ENCODE measurements at regions not wholly inside any gene's neighbourhood (a gene's known extent, or its start where the extent isn't known, plus 50 kb on each side); places are given as distances from the start of the nearest gene placed in this dataset.
A peak's percentile ranks its signal among the peaks of the same experiment; 100 is the strongest.

DNA sequence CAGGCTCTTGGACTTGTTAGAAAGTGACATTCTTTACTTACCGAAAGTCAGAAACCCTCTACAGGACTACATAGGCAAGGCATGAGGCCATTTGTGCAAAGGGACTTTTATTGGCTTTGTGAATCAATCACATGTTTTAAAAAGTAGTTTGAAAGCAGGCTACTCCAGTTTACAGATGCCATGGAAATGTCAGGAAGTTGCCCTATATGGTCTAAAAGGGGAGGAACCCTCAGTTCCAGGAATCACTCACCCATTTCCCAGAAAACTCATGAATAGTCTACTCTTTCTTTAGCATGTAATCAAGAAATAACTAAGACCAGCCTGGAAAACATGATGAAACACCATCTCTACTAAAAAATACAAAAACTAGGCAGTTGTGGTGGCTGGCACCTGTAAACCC lies 51.0 kb upstream of the MKRN3 start:
- no peak for DNase-seq

DNA sequence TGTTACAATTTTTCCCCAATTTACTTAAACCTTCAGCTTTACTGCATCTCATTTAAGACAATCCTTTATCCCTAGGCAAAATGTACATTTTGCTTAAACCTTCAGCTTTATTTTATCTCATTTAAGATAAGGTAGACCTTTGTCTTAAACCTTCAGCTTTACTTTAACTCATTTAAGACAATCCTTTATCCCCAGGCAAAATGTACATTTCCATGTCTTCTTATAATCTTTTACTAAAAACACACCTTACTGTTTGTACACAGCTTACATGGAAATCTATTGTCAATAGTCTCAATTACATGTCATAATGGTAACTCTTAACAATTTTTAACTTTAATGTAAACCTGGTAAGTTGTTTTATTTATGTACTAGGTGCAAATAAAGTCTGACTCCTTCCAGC lies 58.7 kb upstream of the MKRN3 start:
- DNase-seq, result no peak

DNA sequence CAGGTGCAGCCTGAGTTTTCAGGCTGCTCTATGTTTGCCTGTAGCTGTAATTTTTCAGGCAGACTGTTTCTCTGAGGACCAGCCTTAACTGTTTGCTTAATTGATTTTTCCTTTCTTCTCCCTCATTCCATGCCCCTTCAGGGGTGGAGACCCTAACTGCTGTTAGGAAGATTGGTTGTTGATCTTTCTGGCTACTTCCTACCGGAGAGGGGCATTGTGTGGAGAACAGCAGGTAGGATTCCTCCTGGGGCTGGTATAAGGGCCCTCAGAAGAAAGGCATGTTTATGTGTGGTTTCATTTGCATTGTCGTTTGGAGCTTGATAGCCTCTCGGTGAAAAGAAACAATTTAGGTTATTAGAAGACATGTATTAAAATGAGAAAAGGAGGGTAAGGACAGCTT lies 56.9 kb upstream of the GOLGA6L2 start:
- peak; percentile 20 for DNase-seq

DNA sequence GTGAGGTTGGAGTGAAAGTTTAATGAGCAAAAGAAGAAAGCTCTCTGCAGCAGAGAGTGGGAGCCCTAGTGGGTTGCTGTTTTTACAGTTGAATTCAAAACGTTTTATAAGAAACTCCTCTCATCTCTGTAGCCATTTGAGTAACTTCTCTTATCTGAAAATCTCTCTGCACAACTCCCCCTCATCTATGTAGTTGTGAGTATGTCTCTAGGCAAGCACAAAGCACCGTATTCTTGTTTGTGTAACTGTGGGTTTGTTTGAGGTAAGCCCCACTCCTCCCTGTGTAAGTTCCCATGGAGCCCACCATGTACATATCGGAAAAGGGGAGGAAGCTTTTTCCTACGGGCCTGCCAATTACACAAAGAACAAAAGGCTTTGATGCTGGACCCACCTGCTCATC lies 56.5 kb upstream of the GOLGA6L2 start:
- no peak for DNase-seq

DNA sequence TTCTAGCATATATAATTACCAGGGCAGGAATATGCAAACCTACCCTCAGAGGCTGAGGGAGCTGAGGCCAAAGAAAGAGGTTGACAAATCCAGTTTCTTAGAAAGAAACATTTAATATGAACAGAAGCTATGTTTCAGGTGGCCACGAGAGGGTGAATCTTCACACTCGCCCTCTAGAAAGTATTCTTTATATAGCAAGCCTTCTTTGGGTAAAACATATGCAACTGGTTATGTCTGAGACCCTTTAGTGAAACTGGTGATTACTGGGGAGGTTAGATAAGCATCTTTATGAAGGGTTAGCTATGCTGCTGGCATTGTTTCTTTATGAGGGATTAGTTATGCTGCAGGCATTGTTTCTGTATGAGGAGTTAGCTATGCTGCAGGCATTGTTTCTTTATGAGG lies 50.7 kb upstream of the GOLGA6L2 start:
- DNase-seq, result peak; percentile 7

All from SHP77 treated with DMSO at 0.1 percent for 48 hours (cell line).